Testis (tissue), 2 donors: ENCODE measurements at regions not wholly inside any gene's neighbourhood (a gene's known extent, or its start where the extent isn't known, plus 50 kb on each side); places are given as distances from the start of the nearest gene placed in this dataset.

Experiments
- DNase-seq: peaks from one replicate; pipeline ENCODE4 v3.0.0-alpha.2; 2019
- H3K27ac ChIP-seq, 2 donors: fragments of 200-600 bp; sonication (generic); one replicate each; pipeline ENCODE4 v1.5.1; 2019
- H3K27me3 ChIP-seq: fragments of 200-600 bp; sonication (generic); one replicate; pipeline ENCODE4 v1.5.1; 2019
- H3K36me3 ChIP-seq: fragments of 200-600 bp; sonication (generic); one replicate; pipeline ENCODE4 v1.5.1; 2017; ENCODE audit warnings: low read depth; ENCODE audit errors: missing control alignments
- H3K4me1 ChIP-seq: fragments of 200-600 bp; sonication (generic); one replicate; pipeline ENCODE4 v1.5.1; 2019
- H3K4me3 ChIP-seq, 2 donors: fragments of 200-600 bp; sonication (generic); one replicate each; pipeline ENCODE4 v1.5.1; 2017 to 2019
- H3K9me3 ChIP-seq: fragments of 200-600 bp; sonication (generic); one replicate; pipeline ENCODE4 v1.5.1; 2017
- POLR2A ChIP-seq: fragments of 450-650 bp; IDR thresholded peaks from one replicate; pipeline ENCODE4 v1.6.1; 2017; ENCODE audit warnings: antibody characterized with exemption, mild to moderate bottlenecking, moderate library complexity
- WGBS, 2 donors: methylation state at CpG; one replicate each; pipeline ENCODE4 v1.1.5; 2018; 5-methylcytosine and 5-hydroxymethylcytosine counted together
- intact Hi-C: fragments of 100-400 bp; cut with DNase I; formaldehyde crosslinking; loops from one replicate; pipeline ENCODE4 v1.15.1; 2023; ENCODE audit warnings: low total_unique reads
- TF ChIP-seq, protein P1 (sequence below), 3 experiments: fragments of 450-650 bp in 2 of 3; fragments of 200-600 bp in 1 of 3; sonication (generic) in 1 of 3; IDR thresholded peaks; one replicate each; pipeline ENCODE4 v1.5.1; 2016 to 2019; ENCODE audit warnings: antibody characterized with exemption in 3 of 3, mild to moderate bottlenecking in 2 of 3, moderate library complexity in 1 of 3

DNA sequence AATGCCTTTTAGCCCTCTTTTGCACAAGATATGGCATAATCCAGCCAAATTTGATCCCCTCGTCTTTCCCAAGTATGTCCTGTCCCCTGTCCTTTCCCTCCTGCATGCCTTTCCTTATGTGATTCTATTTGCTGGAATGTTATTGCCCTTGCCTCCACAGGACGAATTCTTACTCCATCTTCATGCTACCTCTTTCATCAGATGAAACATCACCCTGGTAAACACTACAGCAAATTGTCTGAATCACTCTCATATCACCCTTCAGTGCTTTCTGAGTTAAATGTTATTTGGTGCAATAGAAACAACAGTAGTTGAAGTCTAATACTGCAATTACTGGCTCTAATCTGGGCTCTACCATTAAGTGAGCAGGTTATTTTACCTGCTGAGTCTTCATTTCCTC, 52.2 kb upstream of the FAT1 start:
- TF ChIP-seq, protein P1, sequence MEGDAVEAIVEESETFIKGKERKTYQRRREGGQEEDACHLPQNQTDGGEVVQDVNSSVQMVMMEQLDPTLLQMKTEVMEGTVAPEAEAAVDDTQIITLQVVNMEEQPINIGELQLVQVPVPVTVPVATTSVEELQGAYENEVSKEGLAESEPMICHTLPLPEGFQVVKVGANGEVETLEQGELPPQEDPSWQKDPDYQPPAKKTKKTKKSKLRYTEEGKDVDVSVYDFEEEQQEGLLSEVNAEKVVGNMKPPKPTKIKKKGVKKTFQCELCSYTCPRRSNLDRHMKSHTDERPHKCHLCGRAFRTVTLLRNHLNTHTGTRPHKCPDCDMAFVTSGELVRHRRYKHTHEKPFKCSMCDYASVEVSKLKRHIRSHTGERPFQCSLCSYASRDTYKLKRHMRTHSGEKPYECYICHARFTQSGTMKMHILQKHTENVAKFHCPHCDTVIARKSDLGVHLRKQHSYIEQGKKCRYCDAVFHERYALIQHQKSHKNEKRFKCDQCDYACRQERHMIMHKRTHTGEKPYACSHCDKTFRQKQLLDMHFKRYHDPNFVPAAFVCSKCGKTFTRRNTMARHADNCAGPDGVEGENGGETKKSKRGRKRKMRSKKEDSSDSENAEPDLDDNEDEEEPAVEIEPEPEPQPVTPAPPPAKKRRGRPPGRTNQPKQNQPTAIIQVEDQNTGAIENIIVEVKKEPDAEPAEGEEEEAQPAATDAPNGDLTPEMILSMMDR (IDR thresholded peaks at IDR 0.05) = no peak
- no peak for TF ChIP-seq POLR2A
- WGBS, 2 donors = 78 to 82% methylated on average over 2 of the region's 2 CpGs

GRCh38 chr4:186778134-186778533, 54.5 kb upstream of the FAT1 start:
- TF ChIP-seq POLR2A = no peak
- TF ChIP-seq, protein P1 (IDR thresholded peaks at IDR 0.05) = no peak
- Histone ChIP-seq H3K27me3 (no peaks in the 10 kb centered on the region), H3K27ac (no peak overlapping the region), H3K9me3 (no peaks in the 10 kb centered on the region), H3K4me1 (no peaks in the 10 kb centered on the region), H3K4me3 (no peak overlapping the region), H3K36me3 (no peaks in the 10 kb centered on the region)
- intact Hi-C loops = no loop called here
- WGBS, 2 donors = 68 to 73% methylated on average over 7 of the region's 7 CpGs
- DNase-seq = no peak

More for the DNA sequence above, 52.2 kb upstream of the FAT1 start:
- H3K27ac ChIP-seq = no peak overlapping the region
- no peak overlapping the region for H3K4me3 ChIP-seq
- intact Hi-C loops = no loop called here
- H3K9me3 ChIP-seq = no peaks in the 10 kb centered on the region
- DNase-seq = no peak
- H3K27me3 ChIP-seq = no peaks in the 10 kb centered on the region
- H3K4me1 ChIP-seq = no peaks in the 10 kb centered on the region
- no peaks in the 10 kb centered on the region for H3K36me3 ChIP-seq

- WGBS, 2 donors = 64 to 76% methylated on average over 4 of the region's 4 CpGs
- Histone ChIP-seq H3K4me1 (no peaks in the 10 kb centered on the region), H3K9me3 (no peaks in the 10 kb centered on the region), H3K4me3 (no peak overlapping the region), H3K27ac (no peak overlapping the region), H3K27me3 (no peaks in the 10 kb centered on the region), H3K36me3 (no peaks in the 10 kb centered on the region)
- intact Hi-C loops = no loop called here
- TF ChIP-seq, protein P1 (IDR thresholded peaks at IDR 0.05) = no peak
- TF ChIP-seq POLR2A = no peak
- no peak for DNase-seq
Measured at GRCh38 chr4:186780291-186781031, 56.8 kb upstream of the FAT1 start.

DNA sequence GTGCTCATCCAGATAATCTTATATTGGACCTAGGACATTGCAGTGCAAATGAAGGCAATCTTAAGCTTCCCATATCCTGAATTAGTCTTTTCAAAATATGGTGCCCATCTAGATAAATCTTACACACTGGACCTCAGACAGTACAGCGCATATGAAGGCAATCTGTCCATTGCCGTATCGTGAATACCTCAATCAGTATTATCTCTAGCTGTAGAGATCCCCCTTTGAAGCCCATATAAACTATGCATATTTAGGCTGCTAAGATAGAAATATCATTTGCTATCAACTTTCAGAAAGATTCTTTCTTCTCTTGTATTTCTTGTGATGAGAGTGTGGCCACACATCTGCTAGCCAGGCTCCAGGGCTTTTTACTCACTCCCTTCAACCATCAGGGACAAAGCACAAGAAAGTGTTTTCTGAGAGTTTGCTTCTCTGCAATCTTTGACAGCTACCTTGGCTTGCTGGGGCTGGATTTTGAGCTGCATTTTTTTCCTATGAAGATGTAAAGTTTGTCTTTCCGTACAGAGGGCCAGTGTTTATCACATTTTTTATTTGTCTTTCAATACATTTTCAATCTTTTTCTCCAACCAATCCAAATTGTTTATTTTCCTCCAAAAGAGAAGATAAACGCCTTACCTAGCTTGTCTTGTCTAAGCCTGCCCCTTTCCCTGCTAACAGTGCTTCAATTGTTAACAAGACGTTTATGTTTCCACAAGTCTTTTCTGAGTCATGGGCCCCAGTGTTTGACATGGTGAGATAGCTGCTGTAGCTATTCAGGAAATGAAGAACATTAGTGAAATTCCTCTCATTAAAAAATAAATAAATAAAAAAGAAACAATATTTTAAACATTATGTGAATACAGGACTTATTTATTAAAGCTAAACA, 57.6 kb upstream of the FAT1 start:
- 73 to 85% methylated on average over 6 of the region's 6 CpGs for WGBS, 2 donors
- intact Hi-C loops = no loop called here
- Histone ChIP-seq H3K27ac (no peak overlapping the region), H3K4me3 (no peak overlapping the region), H3K9me3 (no peaks in the 10 kb centered on the region), H3K36me3 (no peaks in the 10 kb centered on the region), H3K4me1 (no peaks in the 10 kb centered on the region), H3K27me3 (no peaks in the 10 kb centered on the region)
- DNase-seq = no peak
- no peak for TF ChIP-seq POLR2A
- TF ChIP-seq, protein P1 (IDR thresholded peaks at IDR 0.05) = no peak
